HG02840 (cell line): ENCODE measurements at regions not wholly inside any gene's neighbourhood (a gene's known extent, or its start where the extent isn't known, plus 50 kb on each side); places are given as distances from the start of the nearest gene placed in this dataset.
"Not testable (repeated sequence)": the region's sequence is repeated elsewhere in the genome, so short reads cannot be mapped to it uniquely, and the experiment has no call there.

Experiments
- ATAC-seq: cut with Tn5 transposase; IDR thresholded peaks from one replicate; pipeline ENCODE4 v1.9.1; 2021; ENCODE audit warnings: mild to moderate bottlenecking, moderate library complexity, moderate number of reproducible peaks; ENCODE audit not compliant: unreplicated experiment, low FRiP score

DNA sequence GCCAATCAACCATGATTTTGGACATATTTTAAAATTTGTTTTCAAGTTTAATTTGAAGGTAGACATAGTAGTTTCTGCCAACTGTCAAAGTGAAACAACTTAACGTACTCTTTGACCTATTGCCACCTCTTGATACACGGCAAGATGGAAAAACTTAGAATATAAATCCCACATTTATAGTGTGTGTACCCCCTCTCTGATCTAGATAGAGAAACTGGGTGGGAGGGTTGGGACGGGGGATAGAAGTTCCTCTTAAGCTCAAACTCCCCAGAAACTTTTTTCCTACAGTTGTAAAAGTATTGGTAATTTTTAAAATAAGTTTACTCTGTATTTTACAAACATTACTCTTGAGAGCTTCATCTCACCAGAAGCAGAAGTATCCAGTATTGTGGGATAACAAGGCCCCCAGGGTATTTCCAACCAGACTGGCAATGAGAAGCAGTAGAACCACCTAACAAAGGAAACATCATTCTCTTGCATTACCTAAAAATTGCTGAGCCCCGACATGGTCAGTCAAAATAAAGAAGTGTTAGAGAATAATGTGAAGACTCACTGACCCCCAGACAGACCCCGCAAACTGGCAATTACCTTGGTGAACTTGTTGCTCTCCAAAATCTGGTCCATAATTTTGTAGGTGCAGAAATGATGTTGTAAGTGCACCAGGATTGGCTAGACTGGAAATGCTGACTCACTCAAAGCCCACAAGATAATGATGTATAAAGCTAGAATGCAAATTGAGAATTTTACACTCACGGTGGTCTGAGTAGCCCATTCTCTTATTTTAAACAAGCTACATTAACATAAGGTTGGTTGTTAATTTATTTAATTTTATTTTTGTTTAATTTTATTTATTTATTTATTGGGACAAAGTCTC is 74.7 kb upstream of the TNFAIP3 start:
- ATAC-seq: no peak

DNA sequence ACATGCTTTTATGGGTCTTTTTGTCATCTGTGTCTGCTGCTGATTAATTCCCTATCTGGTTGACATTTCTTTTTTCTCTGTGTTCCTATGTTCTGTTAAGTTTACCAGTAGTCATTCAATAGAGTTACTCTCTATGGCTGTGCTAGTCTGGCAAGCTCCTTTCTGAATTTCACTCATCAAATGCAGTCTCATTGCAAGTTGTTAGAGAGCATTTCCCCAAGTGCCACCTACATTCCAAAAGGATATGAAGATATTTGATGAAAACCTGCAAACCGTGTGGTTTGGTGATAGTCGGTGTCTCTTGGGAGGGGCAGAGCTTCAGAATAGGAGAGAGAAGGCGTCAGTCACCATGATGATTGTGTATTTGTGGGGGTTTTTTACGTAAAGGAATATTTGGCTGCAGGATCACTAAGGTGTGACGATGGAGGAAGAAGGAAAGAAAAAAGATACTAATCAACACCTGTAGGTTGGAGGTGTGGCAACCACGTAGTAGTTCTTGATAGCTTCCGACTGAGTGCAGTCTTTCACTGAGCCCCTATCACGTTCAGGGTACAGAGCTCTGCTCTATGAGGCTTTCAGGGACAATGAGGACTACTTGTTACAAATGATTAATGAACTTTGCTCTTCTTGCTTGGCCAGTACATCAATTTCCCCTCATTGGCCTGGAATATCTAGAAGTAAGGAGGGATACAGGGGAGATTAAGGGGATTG is 73.1 kb upstream of the TNFAIP3 start:
- no peak for ATAC-seq

DNA sequence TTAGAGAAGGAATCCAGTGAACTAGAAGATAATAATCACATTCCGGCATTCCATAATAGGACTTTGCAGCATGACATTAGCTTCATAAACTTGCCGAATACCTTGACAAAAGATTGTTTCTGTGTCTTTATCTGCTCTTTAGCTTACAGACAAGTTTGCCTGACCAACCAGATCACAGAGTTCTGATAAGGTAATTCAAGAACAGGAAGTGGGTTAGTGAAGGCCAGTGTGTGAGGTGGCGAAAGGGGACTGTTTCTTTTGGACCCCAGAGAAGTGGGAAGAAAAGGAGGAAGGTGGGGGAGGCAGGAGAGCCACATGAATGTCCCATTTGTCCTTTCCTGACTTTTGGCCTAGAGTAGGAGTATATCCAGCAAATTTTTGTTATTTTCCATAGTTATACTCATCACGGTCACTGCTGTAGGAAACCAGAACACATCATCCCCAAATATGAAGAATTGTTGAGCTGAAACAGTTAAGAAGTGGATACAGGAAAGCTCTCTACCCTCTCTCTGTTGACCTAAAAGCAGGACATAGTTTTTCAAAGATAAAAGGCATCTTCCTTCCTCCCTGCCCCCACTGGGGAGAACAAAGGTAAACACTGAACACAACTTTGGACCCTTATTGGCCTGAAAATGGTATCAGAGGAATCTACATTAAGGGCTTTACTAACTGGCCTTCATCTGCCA is 72.4 kb upstream of the TNFAIP3 start:
- ATAC-seq: no peak

DNA sequence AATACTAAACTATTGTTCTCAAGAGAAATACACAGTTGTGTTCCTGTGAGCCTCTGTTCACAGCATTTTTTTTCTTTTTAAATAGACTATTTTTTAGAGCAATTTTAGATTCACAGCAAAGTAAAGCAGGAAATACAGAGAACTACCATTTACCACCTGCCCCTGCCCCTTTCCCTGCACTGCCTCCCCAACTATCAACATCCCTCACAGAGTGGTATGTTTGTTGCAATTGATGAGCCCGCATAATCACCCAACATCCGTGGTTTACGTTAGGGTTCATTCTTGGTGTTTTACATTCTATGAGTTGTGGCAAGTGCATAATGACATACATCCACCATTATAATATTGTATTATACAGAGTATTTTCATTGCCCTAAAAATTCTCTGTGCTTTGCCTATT is 71.6 kb upstream of the TNFAIP3 start:
- no peak for ATAC-seq

DNA sequence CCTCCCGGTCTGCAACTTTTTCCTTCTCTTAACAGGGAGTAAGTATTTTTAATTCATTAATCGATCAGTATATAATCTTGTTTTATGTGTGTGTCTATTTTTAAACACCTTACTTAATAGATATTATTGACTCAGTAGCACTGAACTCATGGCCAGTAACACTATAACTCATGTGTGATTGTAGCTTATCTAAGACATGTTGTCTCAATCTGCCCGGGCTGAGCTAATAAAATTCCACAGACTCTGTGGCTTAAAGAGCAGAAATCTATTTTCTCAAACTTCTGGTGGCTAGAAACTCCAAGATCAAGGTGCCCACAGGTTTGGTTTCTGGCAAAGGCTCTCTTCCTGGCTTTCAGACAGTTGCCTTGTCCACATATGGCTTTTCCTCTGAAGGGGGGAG is 68.8 kb upstream of the TNFAIP3 start:
- no peak for ATAC-seq

DNA sequence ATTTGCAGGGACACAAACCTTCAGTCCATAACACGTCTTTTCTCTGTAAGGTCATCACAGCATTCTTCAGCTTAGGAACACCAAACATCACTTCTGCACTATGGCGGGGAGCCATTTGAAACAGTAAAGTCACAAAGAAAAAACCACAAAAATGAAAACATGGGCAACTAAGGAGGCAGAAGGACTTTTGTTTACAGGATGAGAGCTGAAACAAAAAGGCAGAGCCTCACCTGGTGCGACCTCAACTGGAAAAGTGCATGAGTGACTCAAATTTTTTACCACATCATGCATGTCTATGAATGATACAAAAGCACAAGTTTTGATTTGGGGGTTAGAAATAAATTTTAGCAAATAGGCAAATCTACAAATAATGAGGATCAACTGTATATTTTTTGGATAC is 68.2 kb upstream of the TNFAIP3 start:
- no peak for ATAC-seq

DNA sequence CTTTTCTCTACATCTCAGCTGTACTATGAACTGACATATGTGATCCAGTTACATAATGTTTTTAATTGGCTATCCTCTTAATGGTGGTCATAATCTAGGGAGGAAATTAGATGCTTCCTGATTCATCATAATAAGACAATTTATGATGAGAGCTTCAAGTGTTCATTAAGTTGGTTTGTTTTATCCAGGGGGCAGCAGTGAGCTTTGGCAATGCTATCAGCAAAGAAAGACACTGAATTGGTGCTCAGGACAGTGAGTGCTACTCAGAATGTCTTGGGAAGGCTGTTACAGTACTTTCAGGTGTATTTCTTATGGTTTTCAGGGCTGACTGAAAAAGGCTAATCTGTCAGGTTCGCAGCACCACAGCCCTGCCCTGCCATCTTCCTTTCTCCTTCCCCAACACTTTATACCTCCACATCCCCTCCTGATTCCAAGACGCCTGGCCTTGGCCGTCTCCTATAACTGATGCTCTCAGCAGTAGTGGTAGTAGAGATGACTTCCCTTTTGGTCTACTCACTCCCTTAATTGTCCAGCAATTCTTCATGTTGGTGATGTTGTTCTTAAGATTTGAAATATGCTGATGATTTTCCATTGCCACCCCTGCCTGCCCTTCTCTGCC is 67.0 kb upstream of the TNFAIP3 start:
- no peak for ATAC-seq

DNA sequence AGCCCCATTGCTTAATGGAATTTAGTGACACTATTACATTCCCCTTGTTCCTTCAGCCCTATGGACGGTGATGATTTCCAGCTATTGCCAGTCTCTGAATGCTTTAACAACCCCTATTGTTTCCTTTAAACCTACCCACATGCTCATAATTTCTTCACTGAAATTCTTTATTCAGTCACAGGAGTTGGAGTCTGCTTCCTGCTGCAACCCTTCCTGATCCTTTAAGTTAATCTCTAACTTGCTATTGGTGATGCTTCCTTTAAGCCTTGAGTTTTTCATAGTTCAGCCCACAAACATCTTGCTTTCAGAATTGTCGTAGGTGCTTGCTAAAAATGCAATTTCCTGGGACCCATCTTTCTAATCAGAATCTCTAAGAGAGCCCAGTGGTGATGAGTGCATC is 66.3 kb upstream of the TNFAIP3 start:
- ATAC-seq: no peak

DNA sequence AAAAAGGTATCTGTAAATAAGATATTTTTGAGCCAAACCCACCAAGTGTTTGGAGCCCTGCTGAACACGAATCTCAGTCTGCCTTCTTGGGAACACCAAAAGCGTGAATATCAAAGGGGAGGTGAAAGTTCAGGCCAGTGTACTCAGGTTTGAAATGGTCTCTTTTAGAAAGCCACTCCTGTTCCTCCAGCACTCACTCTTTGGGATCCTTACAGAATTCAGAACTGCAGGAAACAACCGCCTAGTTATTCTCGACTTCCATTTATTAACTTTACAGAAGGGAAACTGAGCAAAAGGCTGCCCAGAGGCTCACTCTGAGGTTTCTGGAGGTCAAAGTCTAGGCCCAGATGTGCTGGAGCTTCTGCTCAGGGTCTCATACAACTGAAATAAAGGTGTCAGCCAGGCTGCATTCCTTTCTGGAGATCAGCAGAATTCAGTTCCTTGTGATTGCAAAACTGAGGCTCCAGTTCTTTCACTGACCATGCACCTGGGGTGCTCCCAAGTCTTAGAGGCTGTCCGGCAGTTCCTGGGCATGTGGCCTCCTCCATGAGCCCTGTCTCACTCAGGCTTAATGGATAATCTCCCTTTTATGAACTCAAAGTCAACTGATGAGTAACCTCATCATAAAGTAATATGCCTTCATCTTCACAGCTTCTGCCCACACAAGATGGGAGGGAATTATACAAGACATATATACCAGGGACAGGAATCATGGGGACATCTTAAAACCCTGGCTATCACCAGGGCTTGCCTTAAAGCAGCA is 65.5 kb upstream of the TNFAIP3 start:
- ATAC-seq: no peak

DNA sequence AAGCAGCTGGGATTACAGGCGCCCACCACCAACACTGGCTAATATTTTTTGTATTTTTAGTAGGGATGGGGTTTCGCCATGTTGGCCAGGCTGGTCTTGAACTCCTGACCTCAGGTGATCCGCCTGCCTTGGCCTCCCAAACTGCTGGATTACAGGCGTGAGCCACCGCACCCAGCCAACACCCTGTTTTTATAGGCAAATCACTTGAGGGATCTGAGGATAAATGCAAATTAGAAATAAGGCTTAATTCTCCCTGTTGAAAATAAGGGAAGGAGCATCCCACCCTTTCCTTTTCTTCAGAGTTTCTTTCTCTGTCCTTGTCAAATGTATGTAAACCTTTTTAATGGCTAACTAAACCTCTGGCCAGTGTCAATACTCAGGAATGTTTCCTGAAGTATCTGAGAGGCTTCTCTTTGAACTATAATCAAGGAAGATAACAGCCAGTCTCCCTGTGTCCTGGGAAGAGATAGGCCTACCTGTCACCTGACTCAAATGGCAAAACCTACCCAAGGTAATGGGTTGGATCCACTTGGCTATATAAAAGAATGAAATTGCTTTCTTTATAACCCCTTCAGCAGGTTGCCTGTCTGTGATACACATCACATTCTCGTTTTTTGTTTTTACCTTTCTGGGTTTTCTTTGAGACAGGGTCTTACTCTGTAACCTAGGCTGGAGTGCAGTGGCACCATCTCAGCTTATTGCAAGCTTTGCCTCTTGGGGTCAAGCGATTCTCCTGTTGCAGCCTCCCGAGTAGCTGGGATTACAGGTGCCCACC is 64.5 kb upstream of the TNFAIP3 start:
- no peak for ATAC-seq

DNA sequence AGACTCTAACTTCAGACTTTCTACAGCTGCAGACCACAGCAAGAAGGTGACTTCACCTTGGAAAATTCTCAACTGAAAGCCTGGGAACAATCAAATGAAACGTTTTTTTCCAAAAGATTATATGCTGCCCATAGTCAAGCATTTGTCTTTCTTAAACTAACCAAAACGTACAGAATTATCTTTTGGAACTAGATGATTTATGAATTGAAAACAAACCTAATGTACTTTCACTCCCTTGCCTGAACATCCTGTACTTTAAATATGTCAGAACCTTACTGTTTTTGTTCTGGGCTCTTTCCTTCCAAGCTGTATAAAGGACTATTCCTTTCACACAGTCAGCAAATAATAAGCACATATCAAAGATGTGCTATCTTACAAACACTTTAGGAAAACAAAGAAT is 62.4 kb upstream of the TNFAIP3 start:
- no peak for ATAC-seq

DNA sequence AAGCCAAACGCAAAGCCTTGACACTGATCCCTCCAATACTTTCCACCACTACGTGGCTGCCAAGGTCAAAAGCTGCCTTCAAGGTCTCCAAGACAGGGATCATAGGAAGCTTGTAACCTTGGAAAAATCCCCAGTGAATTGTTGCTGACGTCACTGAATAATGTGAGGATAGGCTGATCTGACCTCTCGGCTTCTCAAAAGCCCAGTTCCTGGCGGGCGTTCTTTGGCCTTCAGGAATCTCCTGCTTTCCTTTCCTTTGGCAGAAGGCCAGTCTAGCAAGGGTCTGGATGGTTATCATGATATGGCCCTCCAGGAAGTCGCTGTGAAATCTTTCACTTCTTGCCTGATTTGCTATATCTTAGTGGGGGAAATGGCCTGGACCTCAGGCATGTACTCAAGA is 61.4 kb upstream of the TNFAIP3 start:
- no peak for ATAC-seq

DNA sequence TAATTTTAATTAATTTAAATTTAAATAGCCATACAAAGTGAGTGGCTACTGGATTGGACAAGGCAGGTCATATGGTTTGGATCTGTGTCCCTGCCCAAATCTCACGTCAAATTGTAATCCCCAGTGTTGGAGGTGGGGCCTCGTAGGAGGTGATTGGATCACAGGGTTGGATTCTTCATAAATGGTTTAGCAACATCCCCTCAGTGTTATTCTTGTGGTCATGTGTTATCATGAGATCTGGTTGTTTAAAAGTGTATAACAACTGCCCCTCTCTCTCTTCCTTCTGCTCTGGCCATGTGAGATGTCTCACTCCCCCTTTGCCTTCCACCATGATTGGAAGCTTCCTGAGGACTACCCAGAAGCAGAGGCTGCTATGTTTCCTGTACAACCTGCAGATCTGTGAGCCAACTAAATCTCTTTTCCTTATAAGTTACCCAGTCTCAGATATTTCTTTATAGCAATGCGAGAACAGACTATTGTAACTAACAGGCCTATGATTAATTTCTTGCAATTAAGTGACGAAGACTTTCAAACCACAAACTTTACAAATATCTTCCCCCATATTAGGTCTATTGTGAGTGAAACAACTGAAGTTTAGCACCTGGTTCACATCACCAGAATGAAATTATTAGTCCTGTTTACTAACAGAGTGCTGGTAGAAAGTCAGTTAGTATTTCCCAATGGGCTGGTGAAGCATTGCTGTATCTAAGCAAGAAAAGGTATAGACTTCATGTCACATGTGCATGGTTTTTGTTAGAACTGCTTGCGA is 60.0 kb upstream of the TNFAIP3 start:
- no peak for ATAC-seq

DNA sequence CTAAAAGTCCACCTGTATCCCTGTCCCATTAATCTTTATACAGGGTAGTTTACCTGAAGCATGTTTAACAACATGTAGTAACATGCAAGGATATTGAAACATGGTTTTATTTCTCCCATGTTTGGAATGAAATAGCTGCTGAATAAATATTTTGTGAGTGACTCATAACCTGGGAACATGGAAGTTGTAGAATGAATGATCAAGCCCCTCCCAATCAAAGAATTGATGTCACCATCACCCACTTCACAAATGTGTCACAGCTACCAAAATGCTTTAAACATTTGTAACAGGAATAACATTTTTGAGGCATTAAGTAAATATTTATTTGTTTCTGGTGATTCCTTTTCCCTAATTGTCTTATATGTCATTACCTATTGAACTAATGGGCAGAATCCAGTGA is 58.9 kb upstream of the TNFAIP3 start:
- ATAC-seq: no peak

DNA sequence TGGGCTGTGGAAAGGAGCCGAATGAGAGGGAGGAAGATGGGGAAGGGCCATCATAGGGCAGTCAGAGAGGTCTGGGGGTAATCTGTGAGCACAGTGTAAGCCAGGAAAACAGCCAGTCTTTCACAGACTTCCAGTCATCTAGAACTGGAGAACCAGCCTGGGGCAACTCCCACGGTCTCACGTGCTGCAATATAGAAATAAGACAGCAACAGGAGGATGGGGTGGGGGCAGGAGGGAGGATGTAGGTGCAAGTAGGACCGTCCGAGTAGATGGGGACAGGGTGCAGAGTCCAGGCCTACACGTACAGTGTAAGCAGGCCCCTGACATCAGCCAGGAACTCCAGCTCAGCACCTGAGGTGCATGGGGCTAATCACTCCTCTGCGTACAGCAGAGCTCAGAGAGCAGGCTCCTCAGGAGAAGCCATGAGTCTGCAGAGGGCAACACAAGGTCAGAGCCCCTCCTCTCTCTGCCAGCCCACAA is 58.2 kb upstream of the TNFAIP3 start:
- ATAC-seq: no peak

DNA sequence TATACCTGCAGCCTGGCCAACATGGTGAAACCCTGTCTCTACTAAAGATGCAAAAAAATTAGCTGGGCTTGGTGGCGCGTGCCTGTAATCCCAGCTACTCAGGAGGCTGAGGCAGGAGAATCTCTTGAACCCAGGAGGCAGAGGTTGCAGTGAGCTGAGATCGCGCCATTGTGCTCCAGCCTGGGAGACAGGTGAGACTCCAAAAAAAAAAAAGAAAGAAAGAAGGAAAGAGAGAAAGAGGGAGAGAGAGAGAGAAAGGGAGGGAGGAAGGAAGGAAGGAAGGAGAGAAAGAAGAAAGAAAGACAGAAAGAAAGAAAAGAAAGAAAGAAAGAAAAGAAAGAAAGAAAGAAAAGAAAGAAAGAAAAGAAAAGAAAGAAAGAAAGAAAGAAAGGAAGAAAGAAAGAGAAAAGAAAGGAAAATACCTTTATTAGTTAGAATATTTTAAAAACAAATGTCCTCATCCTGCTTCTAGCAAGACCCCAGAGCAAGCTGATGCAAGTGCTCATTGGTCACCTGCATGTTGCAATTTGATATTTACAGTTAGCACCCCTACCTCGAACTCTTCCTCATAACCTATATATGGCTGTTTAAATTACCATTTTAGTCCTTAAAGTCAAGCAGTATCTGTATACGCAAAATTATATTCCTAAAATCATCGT is 57.0 kb upstream of the TNFAIP3 start:
- not testable (repeated sequence) for ATAC-seq

DNA sequence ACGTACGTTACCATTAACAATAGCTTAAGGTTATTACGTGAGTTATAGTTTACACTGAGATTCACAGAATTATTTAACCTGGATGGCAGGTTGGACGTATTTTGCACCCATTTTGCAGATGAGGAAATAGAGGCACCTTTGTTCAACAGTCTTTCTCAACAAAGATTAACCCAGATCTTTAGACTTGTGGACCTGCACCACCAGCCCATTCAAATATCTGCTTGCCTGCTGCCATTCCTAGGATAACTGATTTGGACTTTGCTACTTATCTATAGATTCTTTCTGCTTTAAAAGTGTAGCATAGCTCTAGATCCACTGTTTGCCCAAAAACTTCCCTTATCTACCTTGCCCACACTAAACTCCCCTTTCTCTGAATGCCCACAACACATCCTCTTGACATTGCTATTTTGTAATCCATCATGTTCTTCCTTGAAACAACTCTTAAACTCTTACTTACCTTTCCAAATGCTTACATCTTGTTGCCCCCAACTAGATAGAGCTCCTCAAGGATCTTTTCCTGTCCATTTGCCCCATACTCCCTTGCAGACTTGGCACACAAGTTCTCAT is 56.4 kb upstream of the TNFAIP3 start:
- ATAC-seq: no peak
